HG02852 (cell line): ENCODE measurements at regions not wholly inside any gene's neighbourhood (a gene's known extent, or its start where the extent isn't known, plus 50 kb on each side); places are given as distances from the start of the nearest gene placed in this dataset.
"Not testable (repeated sequence)": the region's sequence is repeated elsewhere in the genome, so short reads cannot be mapped to it uniquely, and the experiment has no call there.

Experiments
- ATAC-seq: cut with Tn5 transposase; IDR thresholded peaks from one replicate; pipeline ENCODE4 v1.9.1; 2021; ENCODE audit warnings: mild to moderate bottlenecking, moderate library complexity; ENCODE audit not compliant: unreplicated experiment

GRCh38 chr3:181917027-181917426 is 205.3 kb downstream of the SOX2 start:
- ATAC-seq, result no peak

GRCh38 chr3:181919375-181919774 is 207.7 kb downstream of the SOX2 start:
- ATAC-seq, result no peak

- no peak for ATAC-seq
Measured at GRCh38 chr3:181920409-181920808, 208.7 kb downstream of the SOX2 start.

GRCh38 chr3:181921220-181921619 is 209.5 kb downstream of the SOX2 start:
- ATAC-seq, result peak; percentile 94

GRCh38 chr3:181925841-181926240 is 214.1 kb downstream of the SOX2 start:
- not testable (repeated sequence) for ATAC-seq

- ATAC-seq, result no peak
Measured at GRCh38 chr3:181929501-181929900, 217.8 kb downstream of the SOX2 start.

DNA sequence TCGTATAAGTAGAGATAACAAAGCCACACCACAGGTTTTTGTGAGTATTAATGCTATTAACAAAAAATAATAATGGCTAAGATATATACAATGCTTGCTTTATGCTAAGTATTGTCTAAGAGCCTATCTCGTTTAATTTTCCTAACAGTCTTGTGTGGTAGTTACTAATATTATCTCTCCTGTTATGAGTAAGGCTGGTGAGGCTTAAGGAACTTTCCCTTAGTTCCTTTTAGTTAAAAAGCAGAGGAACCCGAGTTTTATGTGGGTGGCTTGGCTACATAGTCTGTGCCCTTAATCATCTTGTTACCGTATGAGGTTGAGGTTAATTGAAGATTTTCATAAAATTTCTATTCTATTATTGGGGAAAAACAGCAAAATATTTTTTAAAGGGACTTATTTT is 218.4 kb downstream of the SOX2 start:
- ATAC-seq, result peak; percentile 35

DNA sequence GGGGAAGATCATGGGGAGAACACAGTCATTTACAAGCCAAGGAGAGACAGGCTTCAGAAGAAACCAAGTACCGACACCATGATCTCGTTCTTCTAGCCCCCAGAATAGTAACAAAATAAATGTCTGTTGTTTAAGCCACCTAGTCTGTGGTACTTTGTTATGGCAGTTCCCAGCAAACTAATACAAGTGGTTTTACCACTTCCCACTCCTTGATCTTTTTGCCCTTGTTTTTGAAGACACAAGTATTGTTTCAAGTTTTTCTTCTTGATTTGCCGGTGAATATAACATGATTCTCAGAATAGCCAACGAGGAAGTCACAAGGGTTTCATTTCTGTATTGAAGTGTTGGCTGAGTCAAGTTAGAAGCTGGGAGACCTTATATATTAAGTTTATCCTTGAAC is 220.3 kb downstream of the SOX2 start:
- ATAC-seq, result peak; percentile 67

DNA sequence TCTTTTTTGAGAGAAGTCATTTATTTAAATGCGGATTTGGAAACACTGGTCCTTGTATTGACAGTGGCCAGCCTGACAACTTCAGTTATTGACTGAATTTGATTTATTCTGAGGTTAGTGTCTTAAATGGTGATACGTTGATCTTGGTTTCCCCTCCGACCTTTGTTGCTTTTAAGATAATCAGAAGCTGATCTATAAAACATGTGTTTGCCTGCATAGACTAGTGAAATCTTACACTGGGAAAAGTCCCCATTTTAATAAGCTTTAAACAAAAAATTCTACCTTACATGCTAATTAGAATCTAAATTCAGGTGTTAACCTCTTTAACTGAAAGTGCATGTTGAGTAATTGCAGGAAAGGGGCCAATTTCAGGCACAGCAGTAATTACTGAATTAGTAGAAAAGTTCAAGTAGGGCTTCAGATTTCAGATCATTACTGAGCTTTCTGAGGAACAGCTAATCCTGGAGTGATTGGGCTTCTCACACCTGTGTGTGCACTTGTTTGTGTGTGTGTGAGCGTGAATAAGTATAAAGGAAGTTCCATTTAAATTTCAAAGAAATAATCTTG is 221.4 kb downstream of the SOX2 start:
- ATAC-seq, result no peak

GRCh38 chr3:181935915-181936314 is 224.2 kb downstream of the SOX2 start:
- ATAC-seq, result no peak

- no peak for ATAC-seq
Measured at GRCh38 chr3:181936774-181937173, 225.0 kb downstream of the SOX2 start.

DNA sequence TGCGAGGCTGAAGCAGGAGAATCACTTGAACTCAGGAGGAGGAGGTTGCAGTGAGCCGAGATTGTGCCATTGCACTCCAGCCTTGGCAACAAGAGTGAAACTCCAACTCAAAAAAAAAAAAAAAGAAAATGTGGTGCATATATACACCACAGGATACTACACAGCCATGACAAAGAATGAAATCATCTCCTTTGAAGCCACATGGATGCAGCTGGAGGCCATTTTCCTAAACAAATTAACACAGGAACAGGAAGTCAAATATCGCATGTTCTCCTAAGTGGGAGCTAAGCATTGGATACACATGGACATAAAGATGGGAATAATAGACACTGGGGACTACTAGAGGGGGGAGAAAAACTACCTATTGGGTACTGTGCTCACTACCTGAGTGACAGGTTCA is 226.9 kb downstream of the SOX2 start:
- not testable (repeated sequence) for ATAC-seq

DNA sequence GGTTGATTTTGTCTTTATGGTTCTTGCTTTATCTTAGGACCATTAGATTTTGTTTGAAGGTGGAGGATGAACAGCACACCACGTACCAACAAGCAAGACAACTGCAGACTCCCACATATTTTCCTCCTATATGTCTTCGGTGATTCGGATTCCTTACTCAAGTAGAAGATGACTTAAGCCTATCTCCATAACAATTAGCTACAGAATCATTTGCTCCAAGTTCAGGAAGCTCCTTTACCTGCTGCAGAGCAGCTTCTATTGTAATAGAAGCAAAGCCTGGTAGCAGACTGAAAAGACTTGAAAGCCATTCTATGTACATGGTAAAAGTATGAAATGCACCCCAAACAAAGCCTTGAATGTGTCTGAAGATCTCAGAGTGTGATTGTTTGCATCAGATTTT is 229.0 kb downstream of the SOX2 start:
- no peak for ATAC-seq

- ATAC-seq, result peak; percentile 77
Measured at GRCh38 chr3:181941250-181941649, 229.5 kb downstream of the SOX2 start.

DNA sequence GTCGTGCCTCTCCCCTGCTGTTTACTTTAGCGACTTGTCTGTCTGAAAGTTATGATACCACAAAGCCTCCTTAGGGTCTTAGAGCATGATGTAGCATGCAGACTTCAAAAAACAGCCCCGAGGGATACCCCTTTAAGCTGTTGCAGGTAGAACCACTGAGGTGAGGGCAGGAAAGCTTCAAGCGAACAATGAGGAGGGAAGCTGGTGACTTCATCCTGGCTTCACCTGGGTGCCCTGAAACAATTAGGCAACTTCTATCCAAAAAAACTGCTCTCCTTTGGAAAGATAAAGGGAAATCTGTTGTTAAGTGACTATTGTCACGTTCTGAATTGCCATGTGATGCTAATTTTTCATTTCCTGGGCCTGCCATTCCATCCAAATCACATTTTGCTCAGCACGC is 231.6 kb downstream of the SOX2 start:
- ATAC-seq, result no peak

GRCh38 chr3:181947606-181948005 is 235.9 kb downstream of the SOX2 start:
- ATAC-seq, result no peak

- no peak for ATAC-seq
Measured at GRCh38 chr3:181948286-181948685, 236.6 kb downstream of the SOX2 start.

DNA sequence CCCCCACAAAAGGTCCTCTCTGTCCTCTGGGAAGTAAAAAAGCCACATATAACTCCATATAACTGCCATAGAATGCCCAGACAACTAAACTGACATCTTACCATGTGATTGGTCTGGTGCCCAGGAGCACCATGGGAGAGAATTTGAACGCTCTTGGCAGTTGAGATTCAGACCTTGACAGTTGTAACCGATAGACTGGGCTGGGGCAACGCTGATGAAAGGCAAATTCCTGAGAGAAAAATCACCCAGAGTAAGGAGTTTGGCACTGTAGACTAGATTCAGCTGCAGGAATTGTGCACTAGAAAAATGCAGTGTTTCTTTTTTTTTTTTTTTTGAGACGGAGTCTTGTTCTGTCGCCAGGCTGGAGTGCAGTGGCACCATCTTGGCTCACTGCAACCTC is 240.5 kb downstream of the SOX2 start:
- no peak for ATAC-seq

- no peak for ATAC-seq
Measured at GRCh38 chr3:181952929-181953328, 241.2 kb downstream of the SOX2 start.

DNA sequence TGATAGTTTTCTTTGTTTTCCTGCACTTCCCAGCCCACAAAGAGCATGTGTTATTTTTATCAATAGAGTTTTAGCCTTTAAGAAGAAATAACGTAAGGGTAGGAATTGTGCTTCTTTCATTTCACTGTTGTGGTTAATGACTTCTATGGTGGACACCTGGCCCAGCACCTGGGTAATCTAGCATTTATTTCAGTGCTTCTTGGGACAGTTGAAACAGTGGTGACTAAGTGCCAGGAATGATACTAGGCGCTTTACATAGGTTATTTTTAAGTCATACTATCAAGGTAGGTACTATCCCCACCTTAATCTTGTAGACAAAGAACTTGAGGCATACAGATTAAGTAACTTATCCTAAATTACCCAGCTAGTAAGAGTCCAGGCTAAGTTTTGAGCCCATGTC is 243.8 kb downstream of the SOX2 start:
- peak; percentile 72 for ATAC-seq

DNA sequence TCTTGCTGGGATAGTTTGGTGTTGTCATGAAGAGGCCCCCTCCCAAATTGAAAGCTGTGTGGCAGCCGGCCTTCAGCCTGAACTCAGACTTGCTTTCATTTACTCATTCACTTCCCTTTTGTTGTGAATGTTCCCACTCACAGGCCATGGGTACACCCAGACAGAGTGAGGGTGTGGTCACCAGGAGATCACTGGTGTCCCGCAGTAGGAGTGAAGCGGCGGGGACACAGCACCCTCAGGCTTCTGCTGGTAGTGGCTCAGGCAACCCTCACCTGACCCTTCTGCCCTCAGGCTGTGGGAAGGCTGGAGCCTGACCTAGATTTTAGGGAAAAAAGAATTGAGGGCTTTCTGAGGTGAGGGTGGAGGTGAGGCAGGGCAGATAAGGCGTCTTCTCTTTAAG is 244.4 kb downstream of the SOX2 start:
- ATAC-seq, result peak; percentile 52

DNA sequence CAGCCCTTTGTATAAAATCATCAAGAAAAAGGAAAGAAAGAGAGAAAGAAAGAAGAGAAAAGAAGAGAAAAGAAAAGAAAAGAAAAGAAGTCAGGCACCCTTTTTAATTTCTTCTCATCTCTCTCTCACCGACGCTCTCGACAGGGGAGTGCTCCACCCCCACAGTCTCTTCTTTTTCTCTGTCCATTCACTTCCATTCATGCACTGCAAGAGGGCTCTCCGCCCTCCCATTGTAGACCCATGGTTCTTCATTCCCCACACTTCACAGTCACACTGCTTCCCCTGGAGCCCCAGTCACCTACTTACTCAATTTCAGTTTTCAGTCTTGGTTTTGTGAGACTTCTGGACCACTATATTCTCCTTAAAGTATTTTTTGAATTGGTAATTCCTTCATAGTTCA is 254.7 kb downstream of the SOX2 start:
- ATAC-seq, result no peak

GRCh38 chr3:181969925-181970324 is 258.2 kb downstream of the SOX2 start:
- no peak for ATAC-seq

DNA sequence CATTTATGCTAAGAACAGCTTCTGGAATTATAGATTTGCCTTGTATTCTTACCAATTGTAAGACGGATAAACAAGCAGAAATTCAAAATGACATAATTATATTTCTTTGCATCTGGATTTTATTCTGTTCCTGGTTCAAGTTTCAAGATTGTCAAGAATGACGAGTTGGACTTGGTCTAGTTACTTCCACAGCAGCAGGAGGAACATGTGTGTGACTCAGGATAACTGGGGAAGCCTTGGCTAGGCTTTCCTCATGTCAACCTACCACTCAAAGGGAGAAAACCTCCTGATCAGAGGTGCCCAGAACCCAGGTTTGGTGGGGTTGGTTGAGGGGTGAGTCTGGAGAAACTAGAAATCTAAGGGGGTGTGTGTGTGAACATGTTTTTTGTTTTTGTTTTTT is 259.7 kb downstream of the SOX2 start:
- ATAC-seq, result no peak
